CD14-positive monocyte (primary cell): ENCODE measurements at regions not wholly inside any gene's neighbourhood (a gene's known extent, or its start where the extent isn't known, plus 50 kb on each side); places are given as distances from the start of the nearest gene placed in this dataset.
A peak's percentile ranks its signal among the peaks of the same experiment; 100 is the strongest.

Experiments
- DNase-seq, 3 donors: peaks; one replicate each; pipeline ENCODE4 v3.0.0-alpha.2; 2011 to 2022
- H2AFZ ChIP-seq: 2 replicates; pipeline ENCODE4 v1.6.0; 2012; ENCODE audit warnings: mild to moderate bottlenecking, low read depth, low read length, inconsistent platforms; ENCODE audit not compliant: insufficient read depth, poor library complexity, severe bottlenecking
- H3K27ac ChIP-seq, 2 donors: 1 replicate in 1 of 2; 2 replicates in 1 of 2; pipeline ENCODE4 v1.5.1; 2012 to 2013; ENCODE audit warnings: low read length in 2 of 2, control low read depth in 1 of 2, inconsistent platforms in 1 of 2, low read depth in 1 of 2, mild to moderate bottlenecking in 1 of 2
- H3K27me3 ChIP-seq, 2 donors: one replicate each; pipeline versions ENCODE4 v1.6.0 to v1.6.1; 2011 to 2013; ENCODE audit warnings: low read length in 2 of 2; ENCODE audit not compliant: control insufficient read depth in 2 of 2, insufficient read depth in 2 of 2
- H3K36me3 ChIP-seq, 2 donors: replicated peaks in 1 of 2; 1 replicate in 1 of 2; 2 replicates in 1 of 2; pipeline versions ENCODE4 v1.5.1 to v1.6.1; 2012 to 2013; ENCODE audit warnings: low read length in 2 of 2, control low read depth in 1 of 2, inconsistent platforms in 1 of 2, mild to moderate bottlenecking in 1 of 2; ENCODE audit not compliant: insufficient read depth in 2 of 2, control insufficient read depth in 1 of 2
- H3K4me1 ChIP-seq, 2 donors: 1 replicate in 1 of 2; 2 replicates in 1 of 2; pipeline versions ENCODE4 v1.5.1 to v1.6.1; 2012 to 2013; ENCODE audit warnings: low read length in 2 of 2, control low read depth in 1 of 2, inconsistent platforms in 1 of 2, mild to moderate bottlenecking in 1 of 2, moderate library complexity in 1 of 2; ENCODE audit not compliant: insufficient read depth in 2 of 2, control insufficient read depth in 1 of 2
- H3K4me2 ChIP-seq: replicated peaks from 2 replicates; pipeline ENCODE3; 2012; ENCODE audit warnings: low read length, moderate library complexity, mild to moderate bottlenecking; ENCODE audit not compliant: poor library complexity, severe bottlenecking; ENCODE audit errors: extremely low read depth
- H3K4me3 ChIP-seq, 3 experiments: fragments of 200-600 bp in 1 of 3; sonication (generic) in 1 of 3; replicated peaks in 1 of 3; 1 replicate in 2 of 3; 2 replicates in 1 of 3; pipeline ENCODE4 v1.5.1; 2011 to 2013; ENCODE audit warnings: low read length in 3 of 3, mild to moderate bottlenecking in 3 of 3, control low read depth in 2 of 3, low read depth in 2 of 3, inconsistent platforms in 1 of 3, moderate library complexity in 1 of 3
- H3K79me2 ChIP-seq: 2 replicates; pipeline ENCODE4 v1.6.0; 2012; ENCODE audit warnings: mild to moderate bottlenecking, control low read depth, inconsistent platforms, low read length, moderate library complexity; ENCODE audit not compliant: insufficient read depth
- H3K9ac ChIP-seq: 2 replicates; pipeline ENCODE4 v1.6.0; 2017; ENCODE audit warnings: low read length, mild to moderate bottlenecking; ENCODE audit not compliant: insufficient read depth, poor library complexity, severe bottlenecking
- H3K9me3 ChIP-seq, 2 donors: replicated peaks in 1 of 2; 1 replicate in 1 of 2; 2 replicates in 1 of 2; pipeline versions ENCODE4 v1.5.1 to v1.6.1; 2012 to 2013; ENCODE audit warnings: low read length in 2 of 2, control low read depth in 1 of 2; ENCODE audit not compliant: control insufficient read depth in 1 of 2, insufficient read depth in 1 of 2
- H4K20me1 ChIP-seq: 2 replicates; pipeline ENCODE4 v1.6.0; 2012; ENCODE audit warnings: mild to moderate bottlenecking, low read length, control low read depth, moderate library complexity; ENCODE audit not compliant: insufficient read depth
- H3K27ac Mint-ChIP-seq, 7 donors: one replicate each; pipeline ENCODE4 v1.8.0; 2020; ENCODE audit warnings: mild to moderate bottlenecking in 7 of 7, mixed read lengths in 7 of 7, moderate library complexity in 6 of 7, inconsistent platforms in 2 of 7
- H3K27me3 Mint-ChIP-seq, 3 donors: one replicate each; pipeline ENCODE4 v1.8.0; 2021 to 2022; ENCODE audit warnings: low read depth in 3 of 3, mild to moderate bottlenecking in 3 of 3, mixed read lengths in 3 of 3, moderate library complexity in 3 of 3, inconsistent platforms in 1 of 3
- H3K36me3 Mint-ChIP-seq, 2 donors: one replicate each; pipeline ENCODE4 v1.8.0; 2020; ENCODE audit warnings: mixed read lengths in 2 of 2, inconsistent platforms in 1 of 2, mild to moderate bottlenecking in 1 of 2
- H3K4me1 Mint-ChIP-seq: one replicate; pipeline ENCODE4 v1.8.0; 2020; ENCODE audit warnings: mild to moderate bottlenecking, mixed read lengths
- H3K4me3 Mint-ChIP-seq, 2 donors: one replicate each; pipeline ENCODE4 v1.8.0; 2020; ENCODE audit warnings: mild to moderate bottlenecking in 2 of 2, mixed read lengths in 2 of 2, moderate library complexity in 1 of 2
- H3K9me3 Mint-ChIP-seq, 7 donors: one replicate each; pipeline ENCODE4 v1.8.0; 2020 to 2022; ENCODE audit warnings: mixed read lengths in 7 of 7, mild to moderate bottlenecking in 6 of 7, moderate library complexity in 6 of 7, inconsistent platforms in 2 of 7
- WGBS: methylation state at CpG from one replicate; pipeline ENCODE4 v1.1.5; 2013; ENCODE audit warnings: missing lambda C conversion rate; ENCODE audit not compliant: insufficient coverage; 5-methylcytosine and 5-hydroxymethylcytosine counted together
- intact Hi-C, 2 donors: fragments of 100-400 bp; cut with micrococcal nuclease; formaldehyde crosslinking; loops; one replicate each; pipeline versions ENCODE4 v1.15.0 to v1.15.1; 2023
- TF ChIP-seq, protein P1 (sequence below): fragments of 200-600 bp; IDR thresholded peaks from one replicate; pipeline ENCODE4 v1.8.0; 2022; ENCODE audit warnings: antibody characterized with exemption, mild to moderate bottlenecking

DNA sequence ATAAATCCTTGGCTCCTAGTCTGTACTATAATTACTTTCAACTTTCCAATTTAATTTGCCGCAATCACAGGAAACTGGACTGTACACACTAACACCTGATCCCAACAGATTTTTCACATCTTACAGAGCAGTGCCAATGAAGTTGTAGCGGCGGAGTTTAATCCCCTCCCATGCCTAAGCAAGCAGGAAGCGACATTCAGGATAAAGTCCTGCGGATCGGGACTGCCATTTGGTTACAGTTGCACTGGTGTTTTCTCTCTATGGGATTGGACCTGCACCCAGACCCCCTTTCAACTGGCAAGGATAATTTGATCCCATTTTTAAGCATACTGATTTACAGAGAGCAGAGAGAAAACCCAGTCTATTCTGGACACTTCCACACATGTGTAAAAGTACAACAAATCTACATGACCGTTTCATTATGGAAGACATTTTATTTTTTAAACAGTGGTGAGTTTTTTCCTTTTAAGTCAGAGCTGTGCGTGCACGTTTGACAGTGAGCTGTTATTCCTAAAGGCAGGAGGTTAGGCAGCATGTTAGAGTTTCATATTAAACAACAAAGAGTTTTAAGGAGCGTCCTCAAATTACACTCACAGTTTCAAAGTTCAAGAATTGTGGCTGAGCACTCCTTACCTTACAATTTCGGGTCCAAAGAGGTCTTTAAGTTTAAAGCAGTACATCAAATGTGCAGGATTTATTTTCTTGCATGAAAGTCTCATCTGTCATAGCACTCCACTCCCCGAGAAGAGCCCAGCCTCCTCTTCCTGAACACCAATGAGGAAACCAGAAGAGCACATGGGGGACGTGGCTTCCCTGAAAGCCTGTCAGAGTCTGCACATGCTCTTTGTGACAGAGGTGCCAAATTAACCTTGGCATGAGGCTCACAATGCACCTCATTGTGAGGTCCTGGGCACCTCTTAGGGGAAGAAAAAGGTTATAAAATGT is 141.6 kb upstream of the RFC3 start:
- peak in 2 of 3 donors; percentile 2 to 18 for DNase-seq
- H3K9me3 ChIP-seq: peaks cover 0 to 2% of the 10 kb centered on the region in 2 donors
- H3K4me1 ChIP-seq: peaks cover 8 to 11% of the 10 kb centered on the region in 2 donors
- H3K27ac ChIP-seq: no peak overlapping the region
- peak overlapping the region; percentile 36 for H3K4me2 ChIP-seq
- WGBS: 68% methylated on average over 10 of the region's 13 CpGs
- Mint-ChIP-seq H3K36me3 (no peaks in the 10 kb centered on the region), H3K9me3 (peaks cover 0 to 2% (median 0%) of the 10 kb centered on the region in 7 donors), H3K27ac (no peak overlapping the region), H3K4me1 (peaks cover 18% of the 10 kb centered on the region), H3K4me3 (peak overlapping the region; percentile 25 to 61), H3K27me3 (no peaks in the 10 kb centered on the region)
- TF ChIP-seq, protein P1, sequence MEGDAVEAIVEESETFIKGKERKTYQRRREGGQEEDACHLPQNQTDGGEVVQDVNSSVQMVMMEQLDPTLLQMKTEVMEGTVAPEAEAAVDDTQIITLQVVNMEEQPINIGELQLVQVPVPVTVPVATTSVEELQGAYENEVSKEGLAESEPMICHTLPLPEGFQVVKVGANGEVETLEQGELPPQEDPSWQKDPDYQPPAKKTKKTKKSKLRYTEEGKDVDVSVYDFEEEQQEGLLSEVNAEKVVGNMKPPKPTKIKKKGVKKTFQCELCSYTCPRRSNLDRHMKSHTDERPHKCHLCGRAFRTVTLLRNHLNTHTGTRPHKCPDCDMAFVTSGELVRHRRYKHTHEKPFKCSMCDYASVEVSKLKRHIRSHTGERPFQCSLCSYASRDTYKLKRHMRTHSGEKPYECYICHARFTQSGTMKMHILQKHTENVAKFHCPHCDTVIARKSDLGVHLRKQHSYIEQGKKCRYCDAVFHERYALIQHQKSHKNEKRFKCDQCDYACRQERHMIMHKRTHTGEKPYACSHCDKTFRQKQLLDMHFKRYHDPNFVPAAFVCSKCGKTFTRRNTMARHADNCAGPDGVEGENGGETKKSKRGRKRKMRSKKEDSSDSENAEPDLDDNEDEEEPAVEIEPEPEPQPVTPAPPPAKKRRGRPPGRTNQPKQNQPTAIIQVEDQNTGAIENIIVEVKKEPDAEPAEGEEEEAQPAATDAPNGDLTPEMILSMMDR: no peak
- peak overlapping the region; percentile 58 for H2AFZ ChIP-seq
- no peaks in the 10 kb centered on the region for H3K36me3 ChIP-seq
- intact Hi-C loops: no loop called here
- no peak overlapping the region for H3K9ac ChIP-seq
- H3K4me3 ChIP-seq: peak overlapping the region in 2 of 3 experiments; percentile 19 to 37
- H3K27me3 ChIP-seq: no peaks in the 10 kb centered on the region
- H4K20me1 ChIP-seq: no peaks in the 10 kb centered on the region
- no peaks in the 10 kb centered on the region for H3K79me2 ChIP-seq

DNA sequence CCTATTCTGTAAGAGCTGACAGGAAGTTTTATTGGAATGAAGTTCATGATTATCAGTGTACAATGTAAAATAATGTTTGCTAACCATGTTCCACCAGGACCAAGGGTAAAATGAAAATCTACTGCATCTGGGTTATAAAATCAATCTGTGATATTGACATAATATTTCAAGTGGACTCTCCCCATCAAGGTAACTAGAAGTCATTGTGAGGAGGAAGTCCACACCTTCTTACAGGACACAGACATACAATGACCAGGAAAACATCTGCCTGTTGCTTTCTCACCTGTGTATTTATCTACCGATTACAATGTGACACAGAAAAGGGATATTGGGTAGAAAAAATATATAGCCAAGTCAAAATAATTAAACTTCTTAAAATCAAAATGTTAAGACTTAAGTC is 140.7 kb upstream of the RFC3 start:
- no peak overlapping the region for H3K27ac ChIP-seq
- no peak overlapping the region for H2AFZ ChIP-seq
- Mint-ChIP-seq H3K27ac (no peak overlapping the region), H3K27me3 (no peaks in the 10 kb centered on the region), H3K4me1 (peaks cover 18% of the 10 kb centered on the region), H3K4me3 (no peak overlapping the region), H3K9me3 (peaks cover 0 to 5% (median under 1%) of the 10 kb centered on the region in 7 donors), H3K36me3 (no peaks in the 10 kb centered on the region)
- no peaks in the 10 kb centered on the region for H4K20me1 ChIP-seq
- no CpG with 5 or more reads among the region's 1 CpG for WGBS
- peaks cover 8 to 11% of the 10 kb centered on the region in 2 donors for H3K4me1 ChIP-seq
- no peak overlapping the region for H3K4me2 ChIP-seq
- H3K9me3 ChIP-seq: peaks cover 3 to 7% of the 10 kb centered on the region in 2 donors
- H3K27me3 ChIP-seq: no peaks in the 10 kb centered on the region
- H3K79me2 ChIP-seq: no peaks in the 10 kb centered on the region
- no peak overlapping the region for H3K4me3 ChIP-seq
- TF ChIP-seq, protein P1: no peak
- no peaks in the 10 kb centered on the region for H3K36me3 ChIP-seq
- intact Hi-C loops: no loop called here
- no peak for DNase-seq
- H3K9ac ChIP-seq: no peak overlapping the region
